GM20000 (cell line): ENCODE measurements at regions not wholly inside any gene's neighbourhood (a gene's known extent, or its start where the extent isn't known, plus 50 kb on each side); places are given as distances from the start of the nearest gene placed in this dataset.

ENCODE experiments used
- DNase-seq: peaks from one replicate; pipeline ENCODE4 v3.0.0; 2012; ENCODE audit warnings: low spot score
- CTCF ChIP-seq: IDR thresholded peaks from 2 replicates; pipeline ENCODE4 v1.5.1; 2012; ENCODE audit warnings: mild to moderate bottlenecking, control low read depth; ENCODE audit errors: extremely low read depth, missing control alignments

- DNase-seq: no peak
- TF ChIP-seq CTCF: no peak
Observed at GRCh38 chr7:135811506-135811905, 62.9 kb upstream of the FAM180A start.

- TF ChIP-seq CTCF: no peak
- no peak for DNase-seq
Observed at GRCh38 chr7:135808206-135808605, 59.6 kb upstream of the FAM180A start.

GRCh38 chr7:135803143-135803542 lies 54.5 kb upstream of the FAM180A start:
- DNase-seq: no peak
- TF ChIP-seq CTCF: no peak

GRCh38 chr7:135802697-135803096 lies 54.1 kb upstream of the FAM180A start:
- no peak for DNase-seq
- TF ChIP-seq CTCF: no peak

GRCh38 chr7:135801877-135802276 lies 53.3 kb upstream of the FAM180A start:
- no peak for DNase-seq
- no peak for TF ChIP-seq CTCF

GRCh38 chr7:135801045-135801693 lies 52.6 kb upstream of the FAM180A start:
- DNase-seq: peak; percentile 76
- peak; percentile 66 for TF ChIP-seq CTCF

- no peak for DNase-seq
- no peak for TF ChIP-seq CTCF
Observed at GRCh38 chr7:135800560-135800959, 51.9 kb upstream of the FAM180A start.
